GM21825 (cell line): ENCODE measurements at regions not wholly inside any gene's neighbourhood (a gene's known extent, or its start where the extent isn't known, plus 50 kb on each side); places are given as distances from the start of the nearest gene placed in this dataset.

ENCODE experiments used
- ATAC-seq: cut with Tn5 transposase; IDR thresholded peaks from one replicate; pipeline ENCODE4 v1.9.1; 2021; ENCODE audit warnings: mild to moderate bottlenecking, moderate library complexity; ENCODE audit not compliant: unreplicated experiment

- no peak for ATAC-seq
Observed at GRCh38 chr5:105413406-105413990, 1850.9 kb upstream of the NUDT12 start.

GRCh38 chr5:105409695-105410094 is 1847.1 kb upstream of the NUDT12 start:
- no peak for ATAC-seq

GRCh38 chr5:105407200-105407599 is 1844.6 kb upstream of the NUDT12 start:
- ATAC-seq, result no peak

- ATAC-seq, result no peak
Observed at GRCh38 chr5:105397749-105398148, 1835.2 kb upstream of the NUDT12 start.

- no peak for ATAC-seq
Observed at GRCh38 chr5:105392710-105393149, 1830.1 kb upstream of the NUDT12 start.

- no peak for ATAC-seq
Observed at GRCh38 chr5:105392122-105392709, 1829.6 kb upstream of the NUDT12 start.

GRCh38 chr5:105380126-105380525 is 1817.5 kb upstream of the NUDT12 start:
- no peak for ATAC-seq

GRCh38 chr5:105371169-105371568 is 1808.6 kb upstream of the NUDT12 start:
- ATAC-seq, result no peak

- ATAC-seq, result no peak
Observed at GRCh38 chr5:105350486-105351140, 1788.0 kb upstream of the NUDT12 start.

- ATAC-seq, result no peak
Observed at GRCh38 chr5:105331558-105331957, 1769.0 kb upstream of the NUDT12 start.

- ATAC-seq, result no peak
Observed at GRCh38 chr5:105330185-105330584, 1767.6 kb upstream of the NUDT12 start.

- ATAC-seq, result no peak
Observed at GRCh38 chr5:105304859-105305258, 1742.3 kb upstream of the NUDT12 start.

- ATAC-seq, result no peak
Observed at GRCh38 chr5:105288946-105289345, 1726.4 kb upstream of the NUDT12 start.

GRCh38 chr5:105283134-105283533 is 1720.5 kb upstream of the NUDT12 start:
- no peak for ATAC-seq

GRCh38 chr5:105274079-105274478 is 1711.5 kb upstream of the NUDT12 start:
- ATAC-seq, result no peak

GRCh38 chr5:105263515-105263914 is 1700.9 kb upstream of the NUDT12 start:
- no peak for ATAC-seq

- no peak for ATAC-seq
Observed at GRCh38 chr5:105259581-105260217, 1697.1 kb upstream of the NUDT12 start.

GRCh38 chr5:105238561-105238960 is 1676.0 kb upstream of the NUDT12 start:
- no peak for ATAC-seq

GRCh38 chr5:105230516-105231157 is 1668.0 kb upstream of the NUDT12 start:
- ATAC-seq, result no peak

- no peak for ATAC-seq
Observed at GRCh38 chr5:105218018-105218417, 1655.4 kb upstream of the NUDT12 start.

GRCh38 chr5:105213078-105213477 is 1650.5 kb upstream of the NUDT12 start:
- ATAC-seq, result no peak
